GM18520 (cell line): ENCODE measurements at regions not wholly inside any gene's neighbourhood (a gene's known extent, or its start where the extent isn't known, plus 50 kb on each side); places are given as distances from the start of the nearest gene placed in this dataset.
"Not testable (repeated sequence)": the region's sequence is repeated elsewhere in the genome, so short reads cannot be mapped to it uniquely, and the experiment has no call there.

Source experiments
- ATAC-seq: cut with Tn5 transposase; IDR thresholded peaks from one replicate; pipeline ENCODE4 v1.9.1; 2021; ENCODE audit not compliant: unreplicated experiment

GRCh38 chr13:54989418-54989817 is 1960.8 kb downstream of the OLFM4 start:
- no peak for ATAC-seq

- ATAC-seq: no peak
These were observed 1970.8 kb downstream of the OLFM4 start for GRCh38 chr13:54999399-54999907.

GRCh38 chr13:55000043-55000442 is 1971.4 kb downstream of the OLFM4 start:
- no peak for ATAC-seq

- no peak for ATAC-seq
These were observed 1972.2 kb downstream of the OLFM4 start for GRCh38 chr13:55000844-55001243.

- ATAC-seq: no peak
These were observed 1973.3 kb downstream of the OLFM4 start for GRCh38 chr13:55001881-55002280.

GRCh38 chr13:55007681-55008080 is 1979.1 kb downstream of the OLFM4 start:
- no peak for ATAC-seq

- ATAC-seq: no peak
These were observed 1984.4 kb downstream of the OLFM4 start for GRCh38 chr13:55013051-55013450.

GRCh38 chr13:55029280-55029679 is 2000.7 kb downstream of the OLFM4 start:
- no peak for ATAC-seq

GRCh38 chr13:55038230-55038629 is 2009.6 kb downstream of the OLFM4 start:
- ATAC-seq: no peak

GRCh38 chr13:55053891-55054550 is 2025.4 kb downstream of the OLFM4 start:
- not testable (repeated sequence) for ATAC-seq

GRCh38 chr13:55055666-55056065 is 2027.1 kb downstream of the OLFM4 start:
- not testable (repeated sequence) for ATAC-seq

- ATAC-seq: no peak
These were observed 2034.0 kb downstream of the OLFM4 start for GRCh38 chr13:55062662-55063061.

- no peak for ATAC-seq
These were observed 2039.3 kb downstream of the OLFM4 start for GRCh38 chr13:55067946-55068345.

- no peak for ATAC-seq
These were observed 2041.1 kb downstream of the OLFM4 start for GRCh38 chr13:55069746-55070145.

- ATAC-seq: no peak
These were observed 2044.4 kb downstream of the OLFM4 start for GRCh38 chr13:55073000-55073399.

- ATAC-seq: no peak
These were observed 2056.0 kb downstream of the OLFM4 start for GRCh38 chr13:55084630-55085029.

GRCh38 chr13:55087085-55087484 is 2053.6 kb upstream of the PRR20A start:
- ATAC-seq: no peak

GRCh38 chr13:55090612-55091011 is 2050.1 kb upstream of the PRR20A start:
- no peak for ATAC-seq

GRCh38 chr13:55091172-55091571 is 2049.5 kb upstream of the PRR20A start:
- ATAC-seq: no peak

GRCh38 chr13:55106509-55106908 is 2034.2 kb upstream of the PRR20A start:
- ATAC-seq: no peak

- ATAC-seq: no peak
These were observed 2020.1 kb upstream of the PRR20A start for GRCh38 chr13:55120631-55121030.

- no peak for ATAC-seq
These were observed 1985.7 kb upstream of the PRR20A start for GRCh38 chr13:55155046-55155445.

GRCh38 chr13:55159765-55160164 is 1981.0 kb upstream of the PRR20A start:
- ATAC-seq: no peak
